Smooth muscle cell (in vitro differentiated cells): ENCODE measurements at regions not wholly inside any gene's neighbourhood (a gene's known extent, or its start where the extent isn't known, plus 50 kb on each side); places are given as distances from the start of the nearest gene placed in this dataset.

Experiments
- DNase-seq: peaks from one replicate; lab custom pipeline; 2025; ENCODE audit not compliant: unreplicated experiment; lab: John Stamatoyannopoulos, UW
- H2AFZ ChIP-seq: fragments of 200-600 bp; sonication (generic); 2 replicates; pipeline ENCODE4 v1.6.0; 2016; ENCODE audit warnings: antibody characterized with exemption, low read depth, mild to moderate bottlenecking
- H3F3A ChIP-seq: fragments of 200-600 bp; sonication (generic); 2 replicates; pipeline ENCODE4 v1.6.0; 2017; ENCODE audit warnings: antibody characterized with exemption, low read depth
- H3K27ac ChIP-seq: fragments of 200-600 bp; sonication (generic); 2 replicates; pipeline ENCODE4 v1.5.1; 2016; ENCODE audit warnings: low read depth, mild to moderate bottlenecking
- H3K27me3 ChIP-seq: fragments of 200-600 bp; sonication (generic); 2 replicates; pipeline ENCODE4 v1.6.1; 2016; ENCODE audit warnings: low read depth, mild to moderate bottlenecking
- H3K36me3 ChIP-seq: fragments of 200-600 bp; sonication (generic); 2 replicates; pipeline ENCODE4 v1.5.1; 2016; ENCODE audit warnings: low read depth
- H3K4me1 ChIP-seq: fragments of 200-600 bp; sonication (generic); 2 replicates; pipeline ENCODE4 v1.5.1; 2016; ENCODE audit warnings: low read depth
- H3K4me2 ChIP-seq: fragments of 200-600 bp; sonication (generic); 2 replicates; pipeline ENCODE4 v1.6.0; 2016; ENCODE audit warnings: mild to moderate bottlenecking
- H3K4me3 ChIP-seq: fragments of 200-600 bp; sonication (generic); 2 replicates; pipeline ENCODE4 v1.5.1; 2016; ENCODE audit warnings: mild to moderate bottlenecking
- H3K79me2 ChIP-seq: fragments of 200-600 bp; sonication (generic); 2 replicates; pipeline ENCODE4 v1.6.0; 2016; ENCODE audit warnings: low read depth, mild to moderate bottlenecking
- H3K9ac ChIP-seq: fragments of 200-600 bp; sonication (generic); 2 replicates; pipeline ENCODE4 v1.6.0; 2016; ENCODE audit warnings: low read depth
- H3K9me3 ChIP-seq: fragments of 200-600 bp; sonication (generic); replicated peaks from 2 replicates; pipeline ENCODE4 v1.5.1; 2016; ENCODE audit warnings: low read depth
- H4K20me1 ChIP-seq: fragments of 200-600 bp; sonication (generic); 2 replicates; pipeline ENCODE4 v1.6.0; 2016; ENCODE audit warnings: low read depth
- WGBS: methylation state at CpG from one replicate; pipeline ENCODE4 v1.1.7; 2016; ENCODE audit warnings: low lambda C conversion rate; 5-methylcytosine and 5-hydroxymethylcytosine counted together
- TF ChIP-seq, protein P1 (sequence below): fragments of 200-600 bp; sonication (generic); IDR thresholded peaks from 2 replicates; pipeline ENCODE4 v1.5.1; 2017; ENCODE audit warnings: borderline replicate concordance, mild to moderate bottlenecking, antibody characterized with exemption; ENCODE audit not compliant: insufficient read depth, poor library complexity, severe bottlenecking

DNA sequence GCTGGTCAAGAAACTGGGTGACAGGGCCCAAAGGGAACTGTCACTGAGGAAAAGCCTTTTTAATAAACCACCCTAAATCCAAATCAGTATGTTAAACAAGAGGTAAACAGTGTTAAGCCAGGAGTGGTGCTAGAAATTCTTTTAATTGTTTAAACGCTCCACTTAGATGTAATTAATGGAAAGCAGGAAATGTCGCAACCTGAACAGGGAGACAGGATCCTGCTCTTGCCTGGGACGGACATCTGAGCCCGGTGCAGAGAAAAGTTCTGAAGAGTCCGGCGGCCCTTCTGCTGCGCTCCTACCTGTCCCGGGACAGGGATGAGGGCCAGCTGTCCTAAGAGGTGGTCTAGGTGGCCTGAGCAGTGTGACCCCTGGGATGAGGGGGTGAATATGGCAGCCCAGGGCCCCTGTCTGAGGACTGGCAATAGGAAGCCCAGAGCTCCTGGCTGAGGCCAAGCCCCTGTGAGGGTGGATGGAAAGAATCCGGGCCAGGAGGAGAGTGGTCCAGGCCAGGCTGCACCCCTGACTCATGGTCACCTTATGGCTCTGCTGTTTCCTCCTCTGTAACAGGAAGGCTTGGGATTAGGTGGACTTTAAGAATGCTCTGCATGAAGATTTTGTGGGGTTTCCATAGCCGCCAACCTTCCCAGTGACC, 112.8 kb upstream of the GJB6 start:
- Histone ChIP-seq H3K9me3 (no peaks in the 10 kb centered on the region), H3K27me3 (no peaks in the 10 kb centered on the region), H3K4me2 (no peak overlapping the region), H3K79me2 (no peaks in the 10 kb centered on the region), H3K9ac (no peak overlapping the region), H3K4me3 (no peak overlapping the region), H2AFZ (no peak overlapping the region), H3F3A (no peaks in the 10 kb centered on the region), H4K20me1 (no peaks in the 10 kb centered on the region), H3K27ac (no peak overlapping the region), H3K36me3 (no peaks in the 10 kb centered on the region), H3K4me1 (peaks cover 2% of the 10 kb centered on the region)
- WGBS = 89% methylated on average over 10 of the region's 10 CpGs
- TF ChIP-seq, protein P1, sequence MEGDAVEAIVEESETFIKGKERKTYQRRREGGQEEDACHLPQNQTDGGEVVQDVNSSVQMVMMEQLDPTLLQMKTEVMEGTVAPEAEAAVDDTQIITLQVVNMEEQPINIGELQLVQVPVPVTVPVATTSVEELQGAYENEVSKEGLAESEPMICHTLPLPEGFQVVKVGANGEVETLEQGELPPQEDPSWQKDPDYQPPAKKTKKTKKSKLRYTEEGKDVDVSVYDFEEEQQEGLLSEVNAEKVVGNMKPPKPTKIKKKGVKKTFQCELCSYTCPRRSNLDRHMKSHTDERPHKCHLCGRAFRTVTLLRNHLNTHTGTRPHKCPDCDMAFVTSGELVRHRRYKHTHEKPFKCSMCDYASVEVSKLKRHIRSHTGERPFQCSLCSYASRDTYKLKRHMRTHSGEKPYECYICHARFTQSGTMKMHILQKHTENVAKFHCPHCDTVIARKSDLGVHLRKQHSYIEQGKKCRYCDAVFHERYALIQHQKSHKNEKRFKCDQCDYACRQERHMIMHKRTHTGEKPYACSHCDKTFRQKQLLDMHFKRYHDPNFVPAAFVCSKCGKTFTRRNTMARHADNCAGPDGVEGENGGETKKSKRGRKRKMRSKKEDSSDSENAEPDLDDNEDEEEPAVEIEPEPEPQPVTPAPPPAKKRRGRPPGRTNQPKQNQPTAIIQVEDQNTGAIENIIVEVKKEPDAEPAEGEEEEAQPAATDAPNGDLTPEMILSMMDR = no peak
- no peak for DNase-seq

DNA sequence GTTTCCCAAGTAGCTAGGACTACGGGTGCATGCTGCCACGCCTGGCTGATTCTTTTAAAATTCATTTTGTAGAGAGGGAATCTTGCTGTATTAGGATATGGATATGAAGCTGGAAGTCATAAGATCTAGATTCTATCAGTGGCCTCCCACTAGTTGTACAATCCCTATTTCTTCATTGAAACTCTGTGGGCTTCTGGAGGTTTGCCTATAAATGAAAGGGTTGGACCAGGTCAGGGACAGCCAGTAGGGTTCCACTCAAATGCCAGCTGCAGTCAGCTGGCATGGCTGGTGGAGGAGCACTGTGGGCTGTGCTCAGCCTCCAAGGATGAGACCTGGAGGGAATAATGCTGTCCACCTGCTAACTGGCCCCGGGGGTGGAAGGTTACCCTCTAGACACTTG, 110.2 kb upstream of the GJB6 start:
- H3K4me3 ChIP-seq = no peak overlapping the region
- H3K4me1 ChIP-seq = no peaks in the 10 kb centered on the region
- H4K20me1 ChIP-seq = no peaks in the 10 kb centered on the region
- TF ChIP-seq, protein P1 = no peak
- H3K9me3 ChIP-seq = no peaks in the 10 kb centered on the region
- WGBS = 91% methylated on average over 3 of the region's 3 CpGs
- no peaks in the 10 kb centered on the region for H3K27me3 ChIP-seq
- DNase-seq = no peak
- no peak overlapping the region for H2AFZ ChIP-seq
- H3K27ac ChIP-seq = no peak overlapping the region
- H3F3A ChIP-seq = no peaks in the 10 kb centered on the region
- H3K9ac ChIP-seq = no peak overlapping the region
- H3K36me3 ChIP-seq = no peaks in the 10 kb centered on the region
- no peaks in the 10 kb centered on the region for H3K79me2 ChIP-seq
- no peak overlapping the region for H3K4me2 ChIP-seq

DNA sequence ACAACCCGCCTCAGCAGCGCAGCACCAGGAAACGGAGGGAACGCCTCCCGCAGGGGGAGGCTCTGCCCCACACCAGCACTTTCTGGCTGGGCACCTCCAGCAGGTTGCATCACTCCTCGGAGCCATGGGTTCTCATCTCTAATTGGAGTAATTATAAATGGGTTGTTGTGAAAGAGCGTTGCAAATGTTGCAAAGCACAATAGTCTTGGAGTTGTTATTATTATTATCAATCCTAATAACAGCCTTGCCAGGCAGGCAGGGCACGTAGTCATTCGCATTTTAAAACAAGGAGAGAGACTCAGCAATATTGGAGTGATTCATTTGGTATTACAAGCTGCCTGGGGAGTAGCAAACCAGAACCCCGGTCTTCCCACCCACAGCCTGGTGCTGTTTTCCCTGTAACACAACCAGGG, 108.6 kb upstream of the GJB6 start:
- H3K4me1 ChIP-seq = no peaks in the 10 kb centered on the region
- TF ChIP-seq, protein P1 = no peak
- no peaks in the 10 kb centered on the region for H3K9me3 ChIP-seq
- no peak for DNase-seq
- no peak overlapping the region for H3K4me3 ChIP-seq
- H3F3A ChIP-seq = no peaks in the 10 kb centered on the region
- H3K27me3 ChIP-seq = no peaks in the 10 kb centered on the region
- no peak overlapping the region for H2AFZ ChIP-seq
- H3K36me3 ChIP-seq = no peaks in the 10 kb centered on the region
- H3K79me2 ChIP-seq = no peaks in the 10 kb centered on the region
- no peak overlapping the region for H3K9ac ChIP-seq
- no peak overlapping the region for H3K4me2 ChIP-seq
- H3K27ac ChIP-seq = no peak overlapping the region
- WGBS = 59% methylated on average over 10 of the region's 10 CpGs
- no peaks in the 10 kb centered on the region for H4K20me1 ChIP-seq

DNA sequence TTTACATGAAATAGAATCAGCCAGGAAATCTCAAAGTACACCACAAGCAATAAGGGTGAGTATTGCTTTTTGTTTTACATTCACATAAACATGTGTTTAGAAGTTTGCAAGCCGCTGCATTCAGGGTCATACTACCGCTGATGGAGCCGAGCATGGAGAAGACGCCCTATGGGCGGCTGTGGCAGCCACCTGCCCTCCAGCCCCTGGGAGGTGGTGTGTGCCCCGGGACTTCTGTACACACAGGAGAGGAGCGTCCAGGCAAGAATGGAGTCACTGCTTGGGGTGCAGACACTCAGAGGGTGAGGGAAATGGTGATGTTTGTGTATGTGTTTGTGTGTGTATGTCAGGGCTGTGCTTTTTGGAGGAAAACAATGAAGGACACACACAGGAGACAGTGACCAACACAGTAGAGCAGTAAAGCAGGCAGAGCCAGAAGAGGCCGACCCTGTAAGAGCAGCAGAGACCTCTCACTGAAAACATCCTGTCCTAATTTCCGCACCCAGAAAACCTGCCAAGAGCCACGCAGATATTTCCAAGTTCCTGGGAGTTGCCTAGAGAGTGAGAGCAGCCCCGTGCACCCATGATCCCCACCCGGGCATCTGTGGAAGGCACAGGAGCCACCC, 108.1 kb upstream of the GJB6 start:
- Histone ChIP-seq H3K9me3 (no peaks in the 10 kb centered on the region), H3K9ac (no peak overlapping the region), H3K27me3 (no peaks in the 10 kb centered on the region), H3K36me3 (no peaks in the 10 kb centered on the region), H3K27ac (no peak overlapping the region), H3K79me2 (no peaks in the 10 kb centered on the region), H3K4me3 (no peak overlapping the region), H2AFZ (no peak overlapping the region), H3F3A (no peaks in the 10 kb centered on the region), H3K4me1 (no peaks in the 10 kb centered on the region), H4K20me1 (no peaks in the 10 kb centered on the region), H3K4me2 (no peak overlapping the region)
- DNase-seq = no peak
- 83% methylated on average over 12 of the region's 12 CpGs for WGBS
- TF ChIP-seq, protein P1 = no peak
